Neutrophil (primary cell): ENCODE measurements at regions not wholly inside any gene's neighbourhood (a gene's known extent, or its start where the extent isn't known, plus 50 kb on each side); places are given as distances from the start of the nearest gene placed in this dataset.

Experiments
- H3K27ac ChIP-seq: fragments of 200-600 bp; sonication (generic); 2 replicates; pipeline ENCODE4 v1.5.1; 2016; ENCODE audit warnings: mild to moderate bottlenecking, moderate library complexity
- H3K27me3 ChIP-seq: fragments of 200-600 bp; sonication (generic); 2 replicates; pipeline ENCODE4 v1.6.0; 2016; ENCODE audit warnings: mild to moderate bottlenecking
- H3K36me3 ChIP-seq: fragments of 200-600 bp; sonication (generic); 2 replicates; pipeline ENCODE4 v1.5.1; 2017
- H3K4me1 ChIP-seq, 2 experiments: fragments of 200-600 bp in 1 of 2; sonication (generic) in 1 of 2; 1 replicate in 1 of 2; 2 replicates in 1 of 2; pipeline versions ENCODE4 v1.5.1 to v1.6.1; 2013 to 2016; ENCODE audit warnings: low read depth in 1 of 2, low read length in 1 of 2, mild to moderate bottlenecking in 1 of 2, moderate library complexity in 1 of 2; ENCODE audit not compliant: control insufficient read depth in 1 of 2, insufficient read depth in 1 of 2
- H3K4me3 ChIP-seq, 2 experiments: fragments of 200-600 bp in 1 of 2; sonication (generic) in 1 of 2; 1 replicate in 1 of 2; 2 replicates in 1 of 2; pipeline ENCODE4 v1.5.1; 2013 to 2016; ENCODE audit warnings: low read depth in 1 of 2, low read length in 1 of 2, mild to moderate bottlenecking in 1 of 2, moderate library complexity in 1 of 2
- H3K9me3 ChIP-seq: fragments of 200-600 bp; sonication (generic); 2 replicates; pipeline ENCODE4 v1.5.1; 2016
- TF ChIP-seq, protein P1 (sequence below): fragments of 200-600 bp; sonication (generic); IDR thresholded peaks from 2 replicates; pipeline ENCODE4 v1.5.1; 2016; ENCODE audit warnings: antibody characterized with exemption

DNA sequence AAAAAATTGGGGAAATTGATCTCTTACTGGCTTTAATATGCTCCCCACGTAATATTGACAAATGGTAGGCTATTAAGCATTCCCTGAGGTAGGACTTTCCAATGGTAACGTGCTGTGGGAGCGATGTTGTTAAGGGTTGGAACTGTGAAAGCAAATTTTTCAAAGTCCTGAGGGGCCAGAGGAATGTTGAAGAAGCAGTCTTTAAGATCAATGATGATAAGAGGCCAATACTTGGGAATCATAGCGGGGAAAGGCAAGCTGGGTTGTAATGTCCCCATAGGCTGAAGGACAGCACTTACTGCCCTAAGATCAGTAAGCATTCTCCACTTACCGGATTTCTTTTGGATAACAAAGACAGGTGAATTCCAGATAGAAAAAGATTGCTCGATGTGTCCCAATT is 69.6 kb upstream of the ARL4D start:
- peaks cover 5% of the 10 kb centered on the region for H3K27me3 ChIP-seq
- TF ChIP-seq, protein P1, sequence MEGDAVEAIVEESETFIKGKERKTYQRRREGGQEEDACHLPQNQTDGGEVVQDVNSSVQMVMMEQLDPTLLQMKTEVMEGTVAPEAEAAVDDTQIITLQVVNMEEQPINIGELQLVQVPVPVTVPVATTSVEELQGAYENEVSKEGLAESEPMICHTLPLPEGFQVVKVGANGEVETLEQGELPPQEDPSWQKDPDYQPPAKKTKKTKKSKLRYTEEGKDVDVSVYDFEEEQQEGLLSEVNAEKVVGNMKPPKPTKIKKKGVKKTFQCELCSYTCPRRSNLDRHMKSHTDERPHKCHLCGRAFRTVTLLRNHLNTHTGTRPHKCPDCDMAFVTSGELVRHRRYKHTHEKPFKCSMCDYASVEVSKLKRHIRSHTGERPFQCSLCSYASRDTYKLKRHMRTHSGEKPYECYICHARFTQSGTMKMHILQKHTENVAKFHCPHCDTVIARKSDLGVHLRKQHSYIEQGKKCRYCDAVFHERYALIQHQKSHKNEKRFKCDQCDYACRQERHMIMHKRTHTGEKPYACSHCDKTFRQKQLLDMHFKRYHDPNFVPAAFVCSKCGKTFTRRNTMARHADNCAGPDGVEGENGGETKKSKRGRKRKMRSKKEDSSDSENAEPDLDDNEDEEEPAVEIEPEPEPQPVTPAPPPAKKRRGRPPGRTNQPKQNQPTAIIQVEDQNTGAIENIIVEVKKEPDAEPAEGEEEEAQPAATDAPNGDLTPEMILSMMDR: no peak

DNA sequence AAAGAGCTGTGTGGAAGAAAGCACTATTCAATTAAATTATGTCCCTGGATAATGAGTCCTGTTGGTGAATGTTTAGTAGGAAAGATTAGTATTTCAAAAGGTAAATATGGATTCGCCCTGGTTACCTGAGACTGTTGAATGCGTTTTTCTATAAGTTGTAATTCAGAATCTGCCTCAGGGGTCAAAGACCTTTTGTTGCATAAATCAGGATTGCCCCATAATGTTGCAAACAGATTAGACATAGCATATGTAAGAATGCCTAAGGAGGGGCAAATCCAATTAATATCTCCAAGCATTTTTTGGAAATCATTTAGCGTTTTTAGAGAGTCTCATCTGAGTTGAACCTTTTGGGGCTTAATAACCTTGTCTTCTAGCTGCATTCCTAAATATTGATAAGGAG is 70.1 kb upstream of the ARL4D start:
- TF ChIP-seq, protein P1: no peak
- peaks cover 0 to 3% of the 10 kb centered on the region in 2 experiments for H3K4me1 ChIP-seq
- no peaks in the 10 kb centered on the region for H3K36me3 ChIP-seq
- H3K27me3 ChIP-seq: peaks cover 5% of the 10 kb centered on the region
- H3K4me3 ChIP-seq: no peak overlapping the region
- no peaks in the 10 kb centered on the region for H3K9me3 ChIP-seq
- H3K27ac ChIP-seq: no peak overlapping the region

More for the DNA sequence above, 69.6 kb upstream of the ARL4D start:
- no peaks in the 10 kb centered on the region for H3K9me3 ChIP-seq
- peaks cover 5 to 8% of the 10 kb centered on the region in 2 experiments for H3K4me1 ChIP-seq
- no peak overlapping the region for H3K27ac ChIP-seq
- no peak overlapping the region for H3K4me3 ChIP-seq
- no peaks in the 10 kb centered on the region for H3K36me3 ChIP-seq

DNA sequence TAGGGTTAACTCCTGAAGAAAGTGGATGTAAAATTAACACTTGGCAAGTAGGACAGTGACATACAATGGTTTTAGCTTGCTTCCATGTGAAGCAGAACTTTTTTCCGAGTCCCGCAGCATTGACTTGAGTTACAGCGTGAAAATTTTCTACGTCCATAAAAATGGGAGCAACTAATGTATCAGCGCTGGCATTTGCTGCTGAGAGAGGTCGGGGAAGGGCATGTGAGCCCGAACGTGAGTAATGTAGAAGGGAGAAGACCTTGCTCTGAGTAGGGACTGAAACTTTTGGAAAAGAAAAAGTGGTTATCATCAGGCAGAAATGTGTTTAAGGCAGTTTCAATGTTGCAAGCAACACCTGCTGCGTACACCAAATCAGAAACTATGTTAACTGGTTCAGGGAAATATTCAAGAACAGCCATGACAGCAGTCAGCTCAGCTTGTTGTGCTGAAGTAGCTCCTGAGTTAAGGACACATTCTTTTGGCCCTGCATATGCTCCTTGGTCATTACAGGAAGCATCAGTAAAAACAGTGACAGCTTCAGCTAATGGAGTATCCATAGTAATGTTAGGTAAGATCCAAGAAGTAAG is 70.9 kb upstream of the ARL4D start:
- Histone ChIP-seq H3K27me3 (peaks cover 5% of the 10 kb centered on the region), H3K4me1 (peaks cover 0 to 3% of the 10 kb centered on the region in 2 experiments), H3K36me3 (no peaks in the 10 kb centered on the region), H3K9me3 (no peaks in the 10 kb centered on the region), H3K27ac (no peak overlapping the region), H3K4me3 (no peak overlapping the region)
- TF ChIP-seq, protein P1: no peak

DNA sequence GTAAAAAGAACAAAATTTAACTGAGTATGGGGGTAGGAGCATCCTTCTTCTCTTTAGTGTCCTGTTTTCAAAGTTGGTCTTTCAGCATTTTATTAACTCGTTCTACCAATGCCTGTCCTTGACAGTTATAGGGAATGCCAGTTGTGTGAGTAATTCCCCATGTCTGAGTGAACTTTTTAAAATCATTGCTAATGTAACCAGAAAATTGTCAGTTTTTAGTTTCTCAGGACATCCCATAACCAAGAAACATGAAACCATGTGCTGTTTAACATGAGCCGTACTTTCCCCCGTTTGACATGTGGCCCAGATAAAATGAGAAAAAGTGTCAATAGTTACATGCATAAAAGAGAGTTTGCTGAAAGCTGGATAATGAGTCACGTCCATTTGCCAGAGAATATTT is 71.4 kb upstream of the ARL4D start:
- no peaks in the 10 kb centered on the region for H3K9me3 ChIP-seq
- H3K27me3 ChIP-seq: peaks cover 5% of the 10 kb centered on the region
- H3K4me1 ChIP-seq: peaks cover 0 to 3% of the 10 kb centered on the region in 2 experiments
- H3K4me3 ChIP-seq: no peak overlapping the region
- H3K36me3 ChIP-seq: no peaks in the 10 kb centered on the region
- H3K27ac ChIP-seq: no peak overlapping the region
- TF ChIP-seq, protein P1: no peak

DNA sequence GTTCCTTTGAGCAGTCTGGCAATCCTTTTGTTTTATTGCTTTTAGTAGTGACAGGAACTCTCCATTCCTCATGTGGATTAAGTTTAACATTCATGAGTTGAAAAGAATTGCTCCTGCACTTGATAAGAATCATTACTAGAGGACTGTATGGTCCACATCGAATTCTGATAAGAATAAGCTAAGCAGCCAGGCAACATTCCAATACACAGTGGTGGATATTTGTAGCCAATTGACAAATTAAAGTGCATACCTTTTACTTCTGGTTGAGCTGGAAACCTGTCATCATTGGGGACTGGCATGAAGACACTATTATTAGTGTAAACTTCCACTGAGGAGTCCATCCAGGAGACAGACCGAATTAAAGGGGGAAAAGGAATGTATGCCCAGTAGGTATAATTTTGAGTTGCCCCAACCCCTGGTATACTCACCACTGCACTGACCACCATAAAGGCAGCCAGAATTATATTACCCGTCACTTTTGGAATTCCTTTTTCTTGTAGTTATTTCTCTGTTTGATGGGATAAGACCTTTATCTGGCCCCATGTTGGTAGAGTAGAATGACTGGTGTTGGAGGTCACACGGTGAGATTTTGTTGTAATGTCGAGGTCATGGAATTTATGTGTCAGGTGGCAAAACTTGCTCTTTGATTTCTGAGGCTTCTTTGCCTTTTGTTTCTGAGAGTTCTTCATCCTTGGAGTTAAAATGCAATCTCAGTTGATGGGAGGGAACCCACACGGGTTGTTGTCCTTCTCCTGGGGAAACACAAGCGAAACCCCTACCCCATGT is 72.1 kb upstream of the ARL4D start:
- H3K9me3 ChIP-seq: no peaks in the 10 kb centered on the region
- peaks cover 0 to 3% of the 10 kb centered on the region in 2 experiments for H3K4me1 ChIP-seq
- H3K4me3 ChIP-seq: no peak overlapping the region
- no peak overlapping the region for H3K27ac ChIP-seq
- peaks cover 5% of the 10 kb centered on the region for H3K27me3 ChIP-seq
- TF ChIP-seq, protein P1: no peak
- H3K36me3 ChIP-seq: no peaks in the 10 kb centered on the region
